ENCODE measurements at regions not wholly inside any gene's neighbourhood (a gene's known extent, or its start where the extent isn't known, plus 50 kb on each side); places are given as distances from the start of the nearest gene placed in this dataset.
"Not testable (repeated sequence)": the region's sequence is repeated elsewhere in the genome, so short reads cannot be mapped to it uniquely, and the experiment has no call there.

- DNase-seq = no peak
Observed at GRCh38 chr13:71300602-71301001, 566.4 kb downstream of the DACH1 start.

- DNase-seq = no peak
Observed at GRCh38 chr13:71291842-71292146, 575.2 kb downstream of the DACH1 start.

- DNase-seq = peak; percentile 14
Observed at GRCh38 chr13:71290963-71291841, 575.8 kb downstream of the DACH1 start.

- not testable (repeated sequence) for DNase-seq
Observed at GRCh38 chr13:71289980-71290379, 577.0 kb downstream of the DACH1 start.

- DNase-seq = no peak
Observed at GRCh38 chr13:71285700-71286099, 581.3 kb downstream of the DACH1 start.

- no peak for DNase-seq
Observed at GRCh38 chr13:71278512-71278911, 588.5 kb downstream of the DACH1 start.

- no peak for DNase-seq
Observed at GRCh38 chr13:71274923-71275608, 591.9 kb downstream of the DACH1 start.

- DNase-seq = no peak
Observed at GRCh38 chr13:71261256-71261655, 605.7 kb downstream of the DACH1 start.

GRCh38 chr13:71260246-71260645 is 606.8 kb downstream of the DACH1 start:
- DNase-seq = no peak

GRCh38 chr13:71255633-71256032 is 611.4 kb downstream of the DACH1 start:
- DNase-seq = no peak

- no peak for DNase-seq
Observed at GRCh38 chr13:71254384-71254783, 612.6 kb downstream of the DACH1 start.

- DNase-seq = no peak
Observed at GRCh38 chr13:71252184-71252704, 614.8 kb downstream of the DACH1 start.

GRCh38 chr13:71251292-71251951 is 615.6 kb downstream of the DACH1 start:
- DNase-seq = no peak

- no peak for DNase-seq
Observed at GRCh38 chr13:71249011-71249410, 618.0 kb downstream of the DACH1 start.

GRCh38 chr13:71244161-71244560 is 622.8 kb downstream of the DACH1 start:
- DNase-seq = no peak

GRCh38 chr13:71242201-71242600 is 624.8 kb downstream of the DACH1 start:
- no peak for DNase-seq

- DNase-seq = no peak
Observed at GRCh38 chr13:71240911-71241310, 626.1 kb downstream of the DACH1 start.

GRCh38 chr13:71237332-71237731 is 629.7 kb downstream of the DACH1 start:
- no peak for DNase-seq

GRCh38 chr13:71219698-71220415 is 647.1 kb downstream of the DACH1 start:
- no peak for DNase-seq

- DNase-seq = no peak
Observed at GRCh38 chr13:71218960-71219359, 648.0 kb downstream of the DACH1 start.

GRCh38 chr13:71217827-71218226 is 649.2 kb downstream of the DACH1 start:
- no peak for DNase-seq

- no peak for DNase-seq
Observed at GRCh38 chr13:71214821-71215220, 652.2 kb downstream of the DACH1 start.

GRCh38 chr13:71214357-71214756 is 652.6 kb downstream of the DACH1 start:
- no peak for DNase-seq
